ENCODE measurements at regions not wholly inside any gene's neighbourhood (a gene's known extent, or its start where the extent isn't known, plus 50 kb on each side); places are given as distances from the start of the nearest gene placed in this dataset.
"Not testable (repeated sequence)": the region's sequence is repeated elsewhere in the genome, so short reads cannot be mapped to it uniquely, and the experiment has no call there.

GRCh38 chr21:7799697-7800096 is 2721.7 kb upstream of the TPTE start:
- not testable (repeated sequence) for TF ChIP-seq CTCF, POLR2AphosphoS5 (IDR thresholded peaks at IDR 0.05)

Data from sigmoid colon (tissue), 4 donors.